Suprapubic skin (tissue), 4 donors: ENCODE measurements at regions not wholly inside any gene's neighbourhood (a gene's known extent, or its start where the extent isn't known, plus 50 kb on each side); places are given as distances from the start of the nearest gene placed in this dataset.

Experiments used
- CTCF ChIP-seq, 2 donors: fragments of 200-600 bp in 1 of 2; fragments of 450-650 bp in 1 of 2; sonication (generic) in 1 of 2; IDR thresholded peaks; one replicate each; pipeline ENCODE4 v1.5.1; 2016 to 2019; ENCODE audit warnings: antibody characterized with exemption in 2 of 2, mild to moderate bottlenecking in 1 of 2, moderate library complexity in 1 of 2
- EP300 ChIP-seq: sonication (generic); formaldehyde crosslinking; IDR thresholded peaks from one replicate; pipeline ENCODE4 v1.6.1; 2017; ENCODE audit warnings: antibody characterized with exemption
- POLR2A ChIP-seq, 2 donors: fragments of 450-650 bp; IDR thresholded peaks; one replicate each; pipeline ENCODE4 v1.6.1; 2017; ENCODE audit warnings: antibody characterized with exemption in 2 of 2, mild to moderate bottlenecking in 2 of 2, moderate library complexity in 2 of 2
- POLR2AphosphoS5 ChIP-seq, 3 donors: sonication (generic); formaldehyde crosslinking; IDR thresholded peaks; one replicate each; pipeline ENCODE4 v1.6.1; 2017; ENCODE audit warnings: antibody characterized with exemption in 3 of 3

DNA sequence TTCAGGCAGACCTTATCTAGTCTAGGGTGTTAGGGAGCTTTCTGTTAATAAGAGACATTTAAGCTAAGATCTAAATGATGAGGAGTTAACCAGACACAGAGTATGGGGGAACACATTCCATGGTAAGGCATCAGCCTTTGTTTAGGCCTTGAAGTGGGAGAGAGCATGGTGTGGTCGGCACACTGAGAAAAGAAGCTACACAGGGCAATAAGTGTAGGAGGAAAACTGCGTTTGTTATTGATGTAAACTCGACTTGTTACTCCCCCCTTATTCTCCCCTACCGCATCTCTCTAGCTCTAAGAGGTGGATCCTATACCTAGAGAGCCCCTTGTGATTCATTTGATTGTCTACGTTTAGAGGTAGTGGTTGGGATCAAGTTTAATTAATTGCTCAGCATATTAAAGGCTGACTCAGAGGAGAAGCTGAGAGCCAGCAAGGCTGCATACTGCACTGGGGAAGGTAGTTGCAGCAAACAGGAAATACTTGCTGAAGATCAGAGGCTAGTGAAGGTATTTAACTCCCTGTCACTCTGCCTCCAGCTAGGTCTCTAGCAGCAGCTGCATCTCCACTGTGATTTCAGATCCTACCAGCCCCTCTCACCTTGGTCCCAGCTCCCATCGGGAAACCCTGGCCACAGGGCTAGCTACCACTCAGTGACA is 86.8 kb upstream of the TEAD1 start:
- TF ChIP-seq CTCF (IDR thresholded peaks at IDR 0.05) (no peak), POLR2AphosphoS5 (IDR thresholded peaks at IDR 0.05) (no peak), EP300 (no peak), POLR2A (IDR thresholded peaks at IDR 0.05) (no peak)
